ENCODE measurements at regions not wholly inside any gene's neighbourhood (a gene's known extent, or its start where the extent isn't known, plus 50 kb on each side); places are given as distances from the start of the nearest gene placed in this dataset.

- Histone ChIP-seq H4K20me1 (ENCODE audit: insufficient read depth, low read length) (no peaks in the 10 kb centered on the region), H3K4me1 (ENCODE audit: control insufficient read depth in 1 of 2, insufficient read depth in 2 of 2, low read length in 2 of 2) (no peaks in the 10 kb centered on the region), H3K9me3 (replicated peaks in 1 of 2; ENCODE audit: control insufficient read depth in 1 of 2, insufficient read depth in 1 of 2, low read length in 2 of 2) (no peaks in the 10 kb centered on the region), H3K4me3 (replicated peaks in 1 of 3; ENCODE audit: low read depth in 2 of 3, low read length in 3 of 3) (no peak overlapping the region), H3K9ac (ENCODE audit: insufficient read depth, low read length, poor library complexity, severe bottlenecking) (no peak overlapping the region), H3K4me2 (replicated peaks; ENCODE audit: extremely low read depth, low read length, poor library complexity, severe bottlenecking) (no peak overlapping the region), H3K27me3 (ENCODE audit: control insufficient read depth in 2 of 2, insufficient read depth in 2 of 2, low read length in 2 of 2) (no peaks in the 10 kb centered on the region), H3K27ac (ENCODE audit: low read depth in 1 of 2, low read length in 2 of 2) (no peak overlapping the region), H3K36me3 (replicated peaks in 1 of 2; ENCODE audit: control insufficient read depth in 1 of 2, insufficient read depth in 2 of 2, low read length in 2 of 2) (no peaks in the 10 kb centered on the region), H3K79me2 (ENCODE audit: insufficient read depth, low read length) (no peaks in the 10 kb centered on the region), H2AFZ (ENCODE audit: insufficient read depth, low read depth, low read length, poor library complexity, severe bottlenecking) (no peak overlapping the region)
- Mint-ChIP-seq H3K27me3 (ENCODE audit: low read depth in 3 of 3) (no peaks in the 10 kb centered on the region), H3K36me3 (no peaks in the 10 kb centered on the region), H3K9me3 (peaks cover 0 to 3% (median 0%) of the 10 kb centered on the region in 7 donors), H3K27ac (no peak overlapping the region), H3K4me1 (no peaks in the 10 kb centered on the region), H3K4me3 (no peak overlapping the region)
- DNase-seq = no peak
- no CpG with 5 or more reads among the region's 3 CpGs for WGBS (ENCODE audit: insufficient coverage)
- TF ChIP-seq CTCF (IDR thresholded peaks at IDR 0.05) = no peak
- intact Hi-C loops (cut with micrococcal nuclease) = no loop called here
Observed at GRCh38 chr7:10721289-10721688, 252.4 kb upstream of the PHF14 start.

GRCh38 chr7:10723832-10724231 lies 249.8 kb upstream of the PHF14 start:
- no peak overlapping the region for H3K27ac Mint-ChIP-seq
- WGBS (ENCODE audit: insufficient coverage) = no CpG with 5 or more reads among the region's 1 CpG
- no peak for TF ChIP-seq CTCF (IDR thresholded peaks at IDR 0.05)
- Histone ChIP-seq H3K27me3 (ENCODE audit: control insufficient read depth in 2 of 2, insufficient read depth in 2 of 2, low read length in 2 of 2) (no peaks in the 10 kb centered on the region), H3K9ac (ENCODE audit: insufficient read depth, low read length, poor library complexity, severe bottlenecking) (no peak overlapping the region), H3K27ac (ENCODE audit: low read depth in 1 of 2, low read length in 2 of 2) (no peak overlapping the region), H4K20me1 (ENCODE audit: insufficient read depth, low read length) (no peaks in the 10 kb centered on the region), H3K36me3 (replicated peaks in 1 of 2; ENCODE audit: control insufficient read depth in 1 of 2, insufficient read depth in 2 of 2, low read length in 2 of 2) (no peaks in the 10 kb centered on the region), H3K79me2 (ENCODE audit: insufficient read depth, low read length) (no peaks in the 10 kb centered on the region), H3K4me3 (replicated peaks in 1 of 3; ENCODE audit: low read depth in 2 of 3, low read length in 3 of 3) (no peak overlapping the region), H3K9me3 (replicated peaks in 1 of 2; ENCODE audit: control insufficient read depth in 1 of 2, insufficient read depth in 1 of 2, low read length in 2 of 2) (no peaks in the 10 kb centered on the region), H3K4me1 (ENCODE audit: control insufficient read depth in 1 of 2, insufficient read depth in 2 of 2, low read length in 2 of 2) (no peaks in the 10 kb centered on the region), H3K4me2 (replicated peaks; ENCODE audit: extremely low read depth, low read length, poor library complexity, severe bottlenecking) (no peak overlapping the region), H2AFZ (ENCODE audit: insufficient read depth, low read depth, low read length, poor library complexity, severe bottlenecking) (no peak overlapping the region)
- H3K9me3 Mint-ChIP-seq = peaks cover 0 to 5% (median 2%) of the 10 kb centered on the region in 7 donors
- DNase-seq = no peak
- no peaks in the 10 kb centered on the region for H3K36me3 Mint-ChIP-seq
- no peak overlapping the region for H3K4me3 Mint-ChIP-seq
- H3K27me3 Mint-ChIP-seq (ENCODE audit: low read depth in 3 of 3) = no peaks in the 10 kb centered on the region
- intact Hi-C loops (cut with micrococcal nuclease) = no loop called here
- no peaks in the 10 kb centered on the region for H3K4me1 Mint-ChIP-seq
